H9 (cell line): ENCODE measurements at regions not wholly inside any gene's neighbourhood (a gene's known extent, or its start where the extent isn't known, plus 50 kb on each side); places are given as distances from the start of the nearest gene placed in this dataset.

Source experiments
- DNase-seq: peaks from one replicate; pipeline ENCODE4 v3.0.0-alpha.2; 2017
- H2AFZ ChIP-seq: one replicate; pipeline ENCODE4 v1.6.1; 2013; ENCODE audit warnings: mild to moderate bottlenecking, low read length, control low read depth, moderate library complexity
- H2AK5ac ChIP-seq: 2 replicates; pipeline ENCODE4 v1.6.1; 2013; ENCODE audit warnings: low read length, control low read depth, mixed read lengths; ENCODE audit not compliant: insufficient read length
- H2BK120ac ChIP-seq: one replicate; pipeline ENCODE4 v1.6.1; 2013; ENCODE audit warnings: low read depth, mild to moderate bottlenecking, low read length, control low read depth, inconsistent platforms; ENCODE audit not compliant: poor library complexity, severe bottlenecking
- H2BK12ac ChIP-seq: 2 replicates; pipeline ENCODE4 v1.6.1; 2013; ENCODE audit warnings: low read length, control low read depth, mixed read lengths, low read depth; ENCODE audit not compliant: insufficient read length
- H2BK15ac ChIP-seq: 2 replicates; pipeline ENCODE4 v1.6.1; 2013; ENCODE audit warnings: low read depth, low read length, control low read depth
- H2BK20ac ChIP-seq: one replicate; pipeline ENCODE4 v1.6.1; 2013; ENCODE audit warnings: low read depth, mild to moderate bottlenecking, low read length, control low read depth, inconsistent platforms; ENCODE audit not compliant: poor library complexity, severe bottlenecking
- H2BK5ac ChIP-seq: 2 replicates; pipeline ENCODE4 v1.6.1; 2013; ENCODE audit warnings: low read length, control low read depth, mixed read lengths; ENCODE audit not compliant: insufficient read length
- H3K14ac ChIP-seq: 2 replicates; pipeline ENCODE4 v1.6.1; 2013; ENCODE audit warnings: low read length, control low read depth; ENCODE audit not compliant: insufficient read depth
- H3K18ac ChIP-seq: 2 replicates; pipeline ENCODE4 v1.6.1; 2013; ENCODE audit warnings: low read depth, mild to moderate bottlenecking, mixed read lengths, low read length, control low read depth; ENCODE audit not compliant: insufficient read length
- H3K23ac ChIP-seq: 2 replicates; pipeline ENCODE4 v1.6.1; 2013; ENCODE audit warnings: low read length, control low read depth, mixed read lengths, low read depth; ENCODE audit not compliant: insufficient read length
- H3K23me2 ChIP-seq: 2 replicates; pipeline ENCODE4 v1.6.1; 2013; ENCODE audit warnings: low read depth, mild to moderate bottlenecking, mixed read lengths, low read length, control low read depth; ENCODE audit not compliant: insufficient read length, poor library complexity, severe bottlenecking
- H3K27ac ChIP-seq: 2 replicates; pipeline ENCODE4 v1.5.1; 2013; ENCODE audit warnings: low read length, control low read depth, mixed read lengths, low read depth; ENCODE audit not compliant: insufficient read length
- H3K27me3 ChIP-seq: 2 replicates; pipeline ENCODE4 v1.6.1; 2013; ENCODE audit warnings: low read length, control low read depth, inconsistent platforms; ENCODE audit not compliant: insufficient read depth
- H3K4ac ChIP-seq: 2 replicates; pipeline ENCODE4 v1.6.1; 2013; ENCODE audit warnings: low read depth, mild to moderate bottlenecking, control low read depth, inconsistent platforms, low read length, moderate library complexity
- H3K4me1 ChIP-seq: 2 replicates; pipeline ENCODE4 v1.6.1; 2013; ENCODE audit warnings: low read length, control low read depth, inconsistent platforms; ENCODE audit not compliant: insufficient read depth
- H3K4me2 ChIP-seq: 2 replicates; pipeline ENCODE4 v1.6.1; 2013; ENCODE audit warnings: low read length, control low read depth, mixed read lengths; ENCODE audit not compliant: insufficient read length, insufficient read depth
- H3K56ac ChIP-seq: 2 replicates; pipeline ENCODE4 v1.6.1; 2013; ENCODE audit warnings: low read depth, mild to moderate bottlenecking, mixed read lengths, low read length, control low read depth; ENCODE audit not compliant: insufficient read length
- H3K79me1 ChIP-seq: 2 replicates; pipeline ENCODE4 v1.6.1; 2013; ENCODE audit warnings: low read depth, mild to moderate bottlenecking, moderate library complexity, low read length, control low read depth, inconsistent platforms; ENCODE audit not compliant: insufficient read depth, poor library complexity, severe bottlenecking
- H3K79me2 ChIP-seq: 2 replicates; pipeline ENCODE4 v1.6.1; 2013; ENCODE audit warnings: low read length, control low read depth, inconsistent platforms; ENCODE audit not compliant: insufficient read depth
- H3K9ac ChIP-seq: 2 replicates; pipeline ENCODE4 v1.6.1; 2013; ENCODE audit warnings: low read length, control low read depth, mixed read lengths; ENCODE audit not compliant: insufficient read length; ENCODE audit errors: extremely low read depth
- H3K9me3 ChIP-seq: one replicate; pipeline ENCODE4 v1.6.1; 2013; ENCODE audit warnings: low read depth, low read length, inconsistent platforms; ENCODE audit not compliant: control insufficient read depth
- H3T11ph ChIP-seq: one replicate; pipeline ENCODE4 v1.6.1; 2013; ENCODE audit warnings: mild to moderate bottlenecking, low read length, control low read depth, inconsistent platforms
- H4K20me1 ChIP-seq: one replicate; pipeline ENCODE4 v1.6.1; 2013; ENCODE audit not compliant: control insufficient read depth, insufficient read length, insufficient read depth
- H4K5ac ChIP-seq: 2 replicates; pipeline ENCODE4 v1.6.1; 2013; ENCODE audit warnings: low read depth, mild to moderate bottlenecking, mixed read lengths, low read length, control low read depth; ENCODE audit not compliant: insufficient read length
- H4K8ac ChIP-seq: replicated peaks from 2 replicates; pipeline ENCODE4 v1.6.1; 2013; ENCODE audit warnings: low read length, control low read depth, mixed read lengths, low read depth; ENCODE audit not compliant: insufficient read length
- H4K91ac ChIP-seq: 2 replicates; pipeline ENCODE4 v1.6.1; 2013; ENCODE audit warnings: low read depth, mild to moderate bottlenecking, moderate library complexity, mixed read lengths, low read length, control low read depth; ENCODE audit not compliant: insufficient read length
- H3K27ac Mint-ChIP-seq, 3 experiments: 2 replicates in 2 of 3; 3 replicates in 1 of 3; pipeline ENCODE4 v1.8.0; 2020 to 2021; ENCODE audit warnings: mixed read lengths in 3 of 3, mild to moderate bottlenecking in 1 of 3, moderate library complexity in 1 of 3
- H3K27me3 Mint-ChIP-seq: 2 replicates; pipeline ENCODE4 v1.8.0; 2021; ENCODE audit warnings: low read depth, mild to moderate bottlenecking, moderate library complexity, mixed read lengths
- H3K36me3 Mint-ChIP-seq, 3 experiments: 2 replicates in 2 of 3; 3 replicates in 1 of 3; pipeline ENCODE4 v1.8.0; 2020 to 2021; ENCODE audit warnings: low read depth in 3 of 3, mixed read lengths in 3 of 3; ENCODE audit not compliant: insufficient read depth in 1 of 3
- H3K4me1 Mint-ChIP-seq, 2 experiments: 2 replicates each; pipeline ENCODE4 v1.8.0; 2020; ENCODE audit warnings: mixed read lengths in 2 of 2
- H3K4me3 Mint-ChIP-seq, 2 experiments: 2 replicates in 1 of 2; 3 replicates in 1 of 2; pipeline ENCODE4 v1.8.0; 2020 to 2021; ENCODE audit warnings: mild to moderate bottlenecking in 2 of 2, mixed read lengths in 2 of 2, moderate library complexity in 1 of 2
- H3K9me3 Mint-ChIP-seq, 2 experiments: 2 replicates in 1 of 2; 3 replicates in 1 of 2; pipeline ENCODE4 v1.8.0; 2020; ENCODE audit warnings: mild to moderate bottlenecking in 2 of 2, mixed read lengths in 2 of 2, moderate library complexity in 1 of 2
- WGBS: extraction: QIAGEN DNeasy Blood & Tissue Kit; methylation state at CpG from one replicate; pipeline ENCODE4 v1.1.7; 2013; ENCODE audit warnings: missing lambda C conversion rate, low lambda C conversion rate, mixed read lengths; ENCODE audit not compliant: insufficient read length; ENCODE audit errors: extremely low coverage; 5-methylcytosine and 5-hydroxymethylcytosine counted together
- TF ChIP-seq, protein P1 (sequence below): fragments of 200-600 bp; sonication (generic); conservative IDR thresholded peaks from 3 replicates; pipeline ENCODE4 v1.8.0; 2021; ENCODE audit warnings: antibody characterized with exemption, mild to moderate bottlenecking

DNA sequence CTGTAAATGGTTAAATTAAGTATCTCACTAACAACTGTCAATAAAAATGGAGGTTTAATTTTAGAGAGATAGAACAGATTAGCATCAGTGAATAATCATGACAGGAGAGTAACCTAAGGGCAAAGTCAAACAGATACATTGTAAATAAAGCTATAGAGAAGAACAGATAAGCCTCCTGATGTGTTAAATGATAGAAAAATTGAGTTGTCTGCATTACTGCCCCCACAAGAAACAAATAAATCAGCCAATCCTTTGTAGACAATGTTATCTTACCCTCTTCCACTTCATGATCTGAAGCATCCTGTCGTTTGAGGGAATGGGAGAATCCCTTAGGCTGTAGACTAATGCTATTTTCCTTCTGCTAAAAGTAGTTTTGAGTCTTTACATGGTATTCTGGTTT, 147.8 kb downstream of the PCDH18 start:
- Histone ChIP-seq H4K91ac (no peak overlapping the region), H3K23me2 (no peaks in the 10 kb centered on the region), H2AFZ (no peak overlapping the region), H3K79me1 (no peaks in the 10 kb centered on the region), H2BK12ac (no peak overlapping the region), H3K14ac (no peak overlapping the region), H4K5ac (no peak overlapping the region), H3T11ph (no peak overlapping the region), H2BK20ac (no peak overlapping the region), H2BK5ac (no peak overlapping the region), H3K23ac (no peak overlapping the region), H3K4ac (no peak overlapping the region), H4K20me1 (no peaks in the 10 kb centered on the region), H3K79me2 (no peaks in the 10 kb centered on the region), H4K8ac (no peak overlapping the region), H3K4me1 (no peaks in the 10 kb centered on the region), H3K27ac (no peak overlapping the region), H2BK15ac (no peak overlapping the region), H2AK5ac (no peak overlapping the region), H3K9me3 (no peaks in the 10 kb centered on the region), H3K56ac (no peak overlapping the region), H3K27me3 (no peaks in the 10 kb centered on the region), H3K18ac (no peak overlapping the region), H3K9ac (no peak overlapping the region), H2BK120ac (no peak overlapping the region), H3K4me2 (no peak overlapping the region)
- no CpG with 5 or more reads among the region's 1 CpG for WGBS
- no peaks in the 10 kb centered on the region for H3K4me1 Mint-ChIP-seq
- H3K27ac Mint-ChIP-seq = peak overlapping the region in 1 of 3 experiments; percentile 85; a peak in 2 of 7 replicates
- TF ChIP-seq, protein P1, sequence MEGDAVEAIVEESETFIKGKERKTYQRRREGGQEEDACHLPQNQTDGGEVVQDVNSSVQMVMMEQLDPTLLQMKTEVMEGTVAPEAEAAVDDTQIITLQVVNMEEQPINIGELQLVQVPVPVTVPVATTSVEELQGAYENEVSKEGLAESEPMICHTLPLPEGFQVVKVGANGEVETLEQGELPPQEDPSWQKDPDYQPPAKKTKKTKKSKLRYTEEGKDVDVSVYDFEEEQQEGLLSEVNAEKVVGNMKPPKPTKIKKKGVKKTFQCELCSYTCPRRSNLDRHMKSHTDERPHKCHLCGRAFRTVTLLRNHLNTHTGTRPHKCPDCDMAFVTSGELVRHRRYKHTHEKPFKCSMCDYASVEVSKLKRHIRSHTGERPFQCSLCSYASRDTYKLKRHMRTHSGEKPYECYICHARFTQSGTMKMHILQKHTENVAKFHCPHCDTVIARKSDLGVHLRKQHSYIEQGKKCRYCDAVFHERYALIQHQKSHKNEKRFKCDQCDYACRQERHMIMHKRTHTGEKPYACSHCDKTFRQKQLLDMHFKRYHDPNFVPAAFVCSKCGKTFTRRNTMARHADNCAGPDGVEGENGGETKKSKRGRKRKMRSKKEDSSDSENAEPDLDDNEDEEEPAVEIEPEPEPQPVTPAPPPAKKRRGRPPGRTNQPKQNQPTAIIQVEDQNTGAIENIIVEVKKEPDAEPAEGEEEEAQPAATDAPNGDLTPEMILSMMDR = no peak
- H3K27me3 Mint-ChIP-seq = no peaks in the 10 kb centered on the region
- no peaks in the 10 kb centered on the region for H3K36me3 Mint-ChIP-seq
- no peaks in the 10 kb centered on the region for H3K9me3 Mint-ChIP-seq
- no peak overlapping the region for H3K4me3 Mint-ChIP-seq
- no peak for DNase-seq
